CD8-positive, alpha-beta memory T cell (primary cell): ENCODE measurements at regions not wholly inside any gene's neighbourhood (a gene's known extent, or its start where the extent isn't known, plus 50 kb on each side); places are given as distances from the start of the nearest gene placed in this dataset.

ENCODE experiments used
- CTCF ChIA-PET: fragments of 350-600 bp; sonication (Branson Sonifier 250); formaldehyde crosslinking; loops from one replicate; lab custom pipeline; 2021; ENCODE audit warnings: antibody characterized with exemption; lab: Charles Lee
- POLR2A ChIA-PET: fragments of 350-600 bp; sonication (Branson Sonifier 250); formaldehyde crosslinking; loops from one replicate; lab custom pipeline; 2021; ENCODE audit warnings: antibody characterized with exemption; lab: Charles Lee
- DNase-seq, 5 donors: peaks; one replicate each; pipeline versions ENCODE4 v3.0.0 to v3.0.0-alpha.2; 2020 to 2022; ENCODE audit warnings: mixed read lengths in 1 of 5
- H3K27ac ChIP-seq: one replicate; pipeline ENCODE4 v1.7.0; 2013; ENCODE audit warnings: low read depth, mild to moderate bottlenecking, low read length, moderate library complexity
- H3K27me3 ChIP-seq: 2 replicates; pipeline ENCODE4 v1.7.0; 2013; ENCODE audit warnings: low read length, mild to moderate bottlenecking; ENCODE audit not compliant: insufficient read depth, poor library complexity, severe bottlenecking
- H3K36me3 ChIP-seq: 2 replicates; pipeline ENCODE4 v1.7.0; 2013; ENCODE audit warnings: mild to moderate bottlenecking, low read length, moderate library complexity; ENCODE audit not compliant: insufficient read depth
- H3K4me1 ChIP-seq: 2 replicates; pipeline ENCODE4 v1.7.0; 2013; ENCODE audit warnings: mild to moderate bottlenecking, low read length, moderate library complexity; ENCODE audit not compliant: insufficient read depth
- H3K4me3 ChIP-seq: 2 replicates; pipeline ENCODE4 v1.7.0; 2013; ENCODE audit warnings: mild to moderate bottlenecking, low read length
- H3K9me3 ChIP-seq: 2 replicates; pipeline ENCODE4 v1.7.0; 2013; ENCODE audit warnings: mild to moderate bottlenecking, low read length
- H3K27ac Mint-ChIP-seq, 8 donors: one replicate each; pipeline ENCODE4 v1.8.0; 2020 to 2021; ENCODE audit warnings: mixed read lengths in 8 of 8, mild to moderate bottlenecking in 6 of 8, inconsistent platforms in 3 of 8, moderate library complexity in 3 of 8
- H3K27me3 Mint-ChIP-seq, 2 donors: one replicate each; pipeline ENCODE4 v1.8.0; 2020 to 2021; ENCODE audit warnings: mixed read lengths in 2 of 2, mild to moderate bottlenecking in 1 of 2, moderate library complexity in 1 of 2
- H3K36me3 Mint-ChIP-seq, 3 donors: one replicate each; pipeline ENCODE4 v1.8.0; 2020 to 2021; ENCODE audit warnings: mixed read lengths in 3 of 3, inconsistent platforms in 1 of 3, mild to moderate bottlenecking in 1 of 3
- H3K4me1 Mint-ChIP-seq, 3 donors: one replicate each; pipeline ENCODE4 v1.8.0; 2020 to 2021; ENCODE audit warnings: mixed read lengths in 3 of 3, inconsistent platforms in 1 of 3, mild to moderate bottlenecking in 1 of 3
- H3K4me3 Mint-ChIP-seq, 7 donors: one replicate each; pipeline ENCODE4 v1.8.0; 2020 to 2021; ENCODE audit warnings: mixed read lengths in 7 of 7, mild to moderate bottlenecking in 6 of 7, moderate library complexity in 4 of 7, inconsistent platforms in 2 of 7
- H3K9me3 Mint-ChIP-seq, 5 donors: one replicate each; pipeline ENCODE4 v1.8.0; 2020 to 2022; ENCODE audit warnings: mixed read lengths in 5 of 5, mild to moderate bottlenecking in 3 of 5, moderate library complexity in 2 of 5, inconsistent platforms in 1 of 5

GRCh38 chr16:48089053-48089792, 66.6 kb downstream of the ABCC12 start:
- H3K4me3 Mint-ChIP-seq: no peak overlapping the region
- no peaks in the 10 kb centered on the region for H3K36me3 Mint-ChIP-seq
- Histone ChIP-seq H3K27me3 (no peaks in the 10 kb centered on the region), H3K36me3 (no peaks in the 10 kb centered on the region), H3K4me1 (no peaks in the 10 kb centered on the region), H3K9me3 (no peaks in the 10 kb centered on the region), H3K4me3 (no peak overlapping the region), H3K27ac (no peak overlapping the region)
- H3K27me3 Mint-ChIP-seq: peaks cover 11 to 18% of the 10 kb centered on the region in 2 donors
- no peaks in the 10 kb centered on the region for H3K4me1 Mint-ChIP-seq
- no peak overlapping the region for H3K27ac Mint-ChIP-seq
- no peak for DNase-seq
- H3K9me3 Mint-ChIP-seq: no peaks in the 10 kb centered on the region
- ChIA-PET CTCF (no interaction called here), POLR2A (no interaction called here)

- Histone ChIP-seq H3K36me3 (no peaks in the 10 kb centered on the region), H3K4me1 (no peaks in the 10 kb centered on the region), H3K9me3 (no peaks in the 10 kb centered on the region), H3K4me3 (no peak overlapping the region), H3K27ac (no peak overlapping the region), H3K27me3 (no peaks in the 10 kb centered on the region)
- ChIA-PET CTCF (no interaction called here), POLR2A (no interaction called here)
- Mint-ChIP-seq H3K27ac (no peak overlapping the region), H3K4me3 (no peak overlapping the region), H3K4me1 (no peaks in the 10 kb centered on the region), H3K9me3 (no peaks in the 10 kb centered on the region), H3K36me3 (no peaks in the 10 kb centered on the region), H3K27me3 (peaks cover 11 to 16% of the 10 kb centered on the region in 2 donors)
- no peak for DNase-seq
Observed at GRCh38 chr16:48087639-48088038, 68.2 kb downstream of the ABCC12 start.

GRCh38 chr16:48086422-48086821, 69.4 kb downstream of the ABCC12 start:
- Histone ChIP-seq H3K27me3 (no peaks in the 10 kb centered on the region), H3K4me1 (no peaks in the 10 kb centered on the region), H3K27ac (no peak overlapping the region), H3K9me3 (no peaks in the 10 kb centered on the region), H3K4me3 (no peak overlapping the region), H3K36me3 (no peaks in the 10 kb centered on the region)
- no peak for DNase-seq
- Mint-ChIP-seq H3K4me3 (no peak overlapping the region), H3K9me3 (no peaks in the 10 kb centered on the region), H3K27ac (no peak overlapping the region), H3K36me3 (no peaks in the 10 kb centered on the region), H3K27me3 (peaks cover 8 to 13% of the 10 kb centered on the region in 2 donors), H3K4me1 (no peaks in the 10 kb centered on the region)
- ChIA-PET CTCF (no interaction called here), POLR2A (no interaction called here)

GRCh38 chr16:48085729-48086128, 70.1 kb downstream of the ABCC12 start:
- no peaks in the 10 kb centered on the region for H3K4me1 Mint-ChIP-seq
- ChIA-PET POLR2A (no interaction called here), CTCF (no interaction called here)

GRCh38 chr16:48084826-48085225, 71.0 kb downstream of the ABCC12 start:
- Histone ChIP-seq H3K4me1 (no peaks in the 10 kb centered on the region), H3K36me3 (no peaks in the 10 kb centered on the region), H3K4me3 (no peak overlapping the region), H3K27me3 (no peaks in the 10 kb centered on the region), H3K27ac (no peak overlapping the region), H3K9me3 (no peaks in the 10 kb centered on the region)
- Mint-ChIP-seq H3K4me1 (no peaks in the 10 kb centered on the region), H3K4me3 (no peak overlapping the region), H3K9me3 (no peaks in the 10 kb centered on the region), H3K36me3 (no peaks in the 10 kb centered on the region), H3K27ac (no peak overlapping the region), H3K27me3 (peaks cover 7 to 13% of the 10 kb centered on the region in 2 donors)
- DNase-seq: no peak
- ChIA-PET CTCF (no interaction called here), POLR2A (no interaction called here)

More at GRCh38 chr16:48085729-48086128, 70.1 kb downstream of the ABCC12 start:
- H3K27ac ChIP-seq: no peak overlapping the region
- H3K27me3 ChIP-seq: no peaks in the 10 kb centered on the region
- no peaks in the 10 kb centered on the region for H3K9me3 Mint-ChIP-seq
- no peaks in the 10 kb centered on the region for H3K9me3 ChIP-seq
- H3K4me3 ChIP-seq: no peak overlapping the region
- H3K36me3 Mint-ChIP-seq: no peaks in the 10 kb centered on the region
- H3K4me1 ChIP-seq: no peaks in the 10 kb centered on the region
- no peak for DNase-seq
- H3K27me3 Mint-ChIP-seq: peaks cover 7 to 13% of the 10 kb centered on the region in 2 donors
- H3K27ac Mint-ChIP-seq: no peak overlapping the region
- no peaks in the 10 kb centered on the region for H3K36me3 ChIP-seq
- H3K4me3 Mint-ChIP-seq: no peak overlapping the region

GRCh38 chr16:48082516-48082915, 73.3 kb downstream of the ABCC12 start:
- POLR2A ChIA-PET: no interaction called here
- CTCF ChIA-PET: no interaction called here
- Histone ChIP-seq H3K4me3 (no peak overlapping the region), H3K36me3 (no peaks in the 10 kb centered on the region), H3K27me3 (no peaks in the 10 kb centered on the region), H3K27ac (no peak overlapping the region), H3K4me1 (no peaks in the 10 kb centered on the region), H3K9me3 (no peaks in the 10 kb centered on the region)
- H3K4me1 Mint-ChIP-seq: no peaks in the 10 kb centered on the region
- no peak overlapping the region for H3K27ac Mint-ChIP-seq
- no peak overlapping the region for H3K4me3 Mint-ChIP-seq
- H3K27me3 Mint-ChIP-seq: peaks cover 7% of the 10 kb centered on the region in 2 donors
- no peaks in the 10 kb centered on the region for H3K9me3 Mint-ChIP-seq
- no peaks in the 10 kb centered on the region for H3K36me3 Mint-ChIP-seq
- DNase-seq: no peak

GRCh38 chr16:48081656-48082055, 74.1 kb downstream of the ABCC12 start:
- POLR2A ChIA-PET: no interaction called here
- Histone ChIP-seq H3K27ac (no peak overlapping the region), H3K36me3 (no peaks in the 10 kb centered on the region), H3K27me3 (no peaks in the 10 kb centered on the region), H3K4me3 (no peak overlapping the region), H3K9me3 (no peaks in the 10 kb centered on the region), H3K4me1 (no peaks in the 10 kb centered on the region)
- Mint-ChIP-seq H3K9me3 (no peaks in the 10 kb centered on the region), H3K4me3 (no peak overlapping the region), H3K27ac (no peak overlapping the region), H3K27me3 (peaks cover 7% of the 10 kb centered on the region in 2 donors), H3K4me1 (no peaks in the 10 kb centered on the region), H3K36me3 (no peaks in the 10 kb centered on the region)
- no peak for DNase-seq
- CTCF ChIA-PET: no interaction called here

- no peak overlapping the region for H3K27ac ChIP-seq
- POLR2A ChIA-PET: no interaction called here
- H3K4me1 Mint-ChIP-seq: no peaks in the 10 kb centered on the region
- no peak for DNase-seq
- H3K9me3 Mint-ChIP-seq: no peaks in the 10 kb centered on the region
- no peaks in the 10 kb centered on the region for H3K36me3 Mint-ChIP-seq
- H3K36me3 ChIP-seq: no peaks in the 10 kb centered on the region
- H3K4me3 Mint-ChIP-seq: no peak overlapping the region
- no peaks in the 10 kb centered on the region for H3K9me3 ChIP-seq
- CTCF ChIA-PET: no interaction called here
- H3K27me3 Mint-ChIP-seq: peaks cover 7 to 13% of the 10 kb centered on the region in 2 donors
- H3K27ac Mint-ChIP-seq: no peak overlapping the region
- H3K27me3 ChIP-seq: no peaks in the 10 kb centered on the region
- H3K4me3 ChIP-seq: no peak overlapping the region
- no peaks in the 10 kb centered on the region for H3K4me1 ChIP-seq
Observed at GRCh38 chr16:48076455-48077012, 79.3 kb downstream of the ABCC12 start.
